T-helper 17 cell (primary cell): ENCODE measurements at regions not wholly inside any gene's neighbourhood (a gene's known extent, or its start where the extent isn't known, plus 50 kb on each side); places are given as distances from the start of the nearest gene placed in this dataset.
"Not testable (repeated sequence)": the region's sequence is repeated elsewhere in the genome, so short reads cannot be mapped to it uniquely, and the experiment has no call there.

Experiments used
- ATAC-seq: fragments of 150-1000 bp; cut with Tn5 transposase; 2 replicates; pipeline ENCODE4 v1.10.0; 2021; ENCODE audit warnings: mild to moderate bottlenecking, moderate library complexity
- DNase-seq, 3 donors: peaks; one replicate each; pipeline versions ENCODE4 v3.0.0 to v3.0.0-alpha.2; 2020 to 2021
- H3K9me3 ChIP-seq: one replicate; pipeline ENCODE4 v1.7.0; 2013; ENCODE audit warnings: low read length, mild to moderate bottlenecking; ENCODE audit not compliant: control insufficient read depth, poor library complexity, severe bottlenecking
- H3K27ac Mint-ChIP-seq: one replicate; pipeline ENCODE4 v1.8.0; 2022; ENCODE audit warnings: mild to moderate bottlenecking, moderate library complexity, mixed read lengths
- H3K27me3 Mint-ChIP-seq: one replicate; pipeline ENCODE4 v1.8.0; 2022; ENCODE audit warnings: mixed read lengths
- H3K36me3 Mint-ChIP-seq: one replicate; pipeline ENCODE4 v1.8.0; 2022; ENCODE audit warnings: low read depth, mixed read lengths
- H3K4me1 Mint-ChIP-seq: one replicate; pipeline ENCODE4 v1.8.0; 2022; ENCODE audit warnings: mild to moderate bottlenecking, mixed read lengths
- H3K4me3 Mint-ChIP-seq: one replicate; pipeline ENCODE4 v1.8.0; 2022; ENCODE audit warnings: mild to moderate bottlenecking, moderate library complexity, mixed read lengths

DNA sequence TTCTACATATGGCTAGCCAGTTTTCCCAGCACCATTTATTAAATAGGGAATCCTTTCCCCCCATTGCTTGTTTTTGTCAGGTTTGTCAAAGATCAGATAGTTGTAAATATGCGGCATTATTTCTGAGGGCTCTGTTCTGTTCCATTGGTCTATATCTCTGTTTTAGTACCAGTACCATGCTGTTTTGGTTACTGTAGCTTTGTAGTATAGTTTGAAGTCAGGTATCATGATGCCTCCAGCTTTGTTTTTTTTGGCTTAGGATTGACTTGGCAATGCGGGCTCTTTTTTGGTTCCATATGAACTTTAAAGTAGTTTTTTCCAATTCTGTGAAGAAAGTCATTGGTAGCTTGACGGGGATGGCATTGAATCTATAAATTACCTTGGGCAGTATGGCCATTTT, 60.0 kb upstream of the GPC3 start:
- H3K9me3 ChIP-seq, H3K4me3 Mint-ChIP-seq, H3K4me1 Mint-ChIP-seq, H3K27me3 Mint-ChIP-seq, H3K36me3 Mint-ChIP-seq, DNase-seq, ATAC-seq, H3K27ac Mint-ChIP-seq: not testable (repeated sequence)

- DNase-seq, H3K9me3 ChIP-seq, H3K27ac Mint-ChIP-seq, H3K36me3 Mint-ChIP-seq, ATAC-seq, H3K27me3 Mint-ChIP-seq, H3K4me3 Mint-ChIP-seq, H3K4me1 Mint-ChIP-seq: not testable (repeated sequence)
Measured at GRCh38 chrX:134067107-134067506, 81.7 kb upstream of the GPC3 start.

GRCh38 chrX:134071899-134072298, 86.5 kb upstream of the GPC3 start:
- not testable (repeated sequence) for H3K9me3 ChIP-seq, H3K4me1 Mint-ChIP-seq, H3K36me3 Mint-ChIP-seq, H3K27me3 Mint-ChIP-seq, H3K4me3 Mint-ChIP-seq, DNase-seq, ATAC-seq, H3K27ac Mint-ChIP-seq

GRCh38 chrX:134073341-134073740, 87.9 kb upstream of the GPC3 start:
- Mint-ChIP-seq H3K27me3 (no peaks in the 10 kb centered on the region), H3K4me1 (no peaks in the 10 kb centered on the region), H3K4me3 (no peak overlapping the region), H3K27ac (no peak overlapping the region), H3K36me3 (no peaks in the 10 kb centered on the region)
- DNase-seq (no peak), ATAC-seq (no peak)
- H3K9me3 ChIP-seq, result no peaks in the 10 kb centered on the region

DNA sequence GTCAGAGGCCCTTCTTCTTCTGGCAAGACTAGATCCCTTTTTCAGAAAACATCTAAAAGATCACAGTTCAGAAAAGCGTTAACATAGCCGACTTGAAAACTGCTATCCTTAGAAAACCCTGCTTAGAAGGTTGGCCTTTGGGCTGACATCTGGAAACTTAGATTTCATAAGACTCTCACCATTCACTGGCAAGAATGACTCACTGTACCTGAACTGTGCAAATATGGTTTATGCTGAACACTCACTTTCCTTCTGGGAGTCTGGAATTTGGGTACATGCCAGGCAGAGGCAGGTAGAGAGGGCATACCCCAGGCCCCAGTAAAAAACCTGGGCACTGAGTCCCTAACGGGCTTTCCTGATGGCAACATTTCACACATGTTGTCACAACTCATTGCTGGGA, 88.8 kb upstream of the GPC3 start:
- Mint-ChIP-seq H3K27ac (no peak overlapping the region), H3K27me3 (no peaks in the 10 kb centered on the region), H3K4me3 (no peak overlapping the region), H3K4me1 (no peaks in the 10 kb centered on the region), H3K36me3 (no peaks in the 10 kb centered on the region)
- no peak for DNase-seq
- H3K9me3 ChIP-seq, result no peaks in the 10 kb centered on the region
- no peak for ATAC-seq

- Mint-ChIP-seq H3K27me3 (no peaks in the 10 kb centered on the region), H3K36me3 (no peaks in the 10 kb centered on the region), H3K27ac (no peak overlapping the region), H3K4me3 (no peak overlapping the region), H3K4me1 (no peaks in the 10 kb centered on the region)
- ATAC-seq (no peak), DNase-seq (no peak)
- H3K9me3 ChIP-seq, result no peaks in the 10 kb centered on the region
Measured at GRCh38 chrX:134075894-134076718, 90.7 kb upstream of the GPC3 start.

DNA sequence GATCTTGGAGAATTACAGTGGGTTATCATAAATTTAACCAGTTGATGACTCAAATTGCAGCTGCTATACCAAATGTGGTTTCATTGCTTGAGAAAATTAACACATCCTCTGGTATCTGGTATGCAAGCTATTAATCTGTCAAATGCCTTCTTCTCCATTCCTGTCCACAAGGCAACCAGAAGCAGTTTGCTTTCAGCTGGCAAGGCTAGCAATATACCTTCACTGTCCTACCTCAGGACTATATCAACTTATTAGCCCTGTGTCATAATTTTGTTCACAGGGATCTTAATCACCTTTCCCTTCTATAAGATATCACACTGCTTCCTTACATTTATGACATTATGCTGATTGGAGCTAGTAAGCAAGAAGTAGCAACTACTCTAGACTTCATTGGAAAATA, 110.0 kb upstream of the GPC3 start:
- H3K27ac Mint-ChIP-seq, result no peak overlapping the region
- no peaks in the 10 kb centered on the region for H3K27me3 Mint-ChIP-seq
- no peaks in the 10 kb centered on the region for H3K4me1 Mint-ChIP-seq
- ATAC-seq (no peak), DNase-seq (no peak)
- H3K9me3 ChIP-seq, result no peaks in the 10 kb centered on the region
- peaks cover 2% of the 10 kb centered on the region for H3K36me3 Mint-ChIP-seq
- no peak overlapping the region for H3K4me3 Mint-ChIP-seq

- no peak for DNase-seq
- Mint-ChIP-seq H3K4me3 (no peak overlapping the region), H3K4me1 (no peaks in the 10 kb centered on the region), H3K36me3 (no peaks in the 10 kb centered on the region), H3K27ac (no peak overlapping the region), H3K27me3 (no peaks in the 10 kb centered on the region)
- no peak for ATAC-seq
- H3K9me3 ChIP-seq, result no peaks in the 10 kb centered on the region
Measured at GRCh38 chrX:134101636-134102035, 116.2 kb upstream of the GPC3 start.

DNA sequence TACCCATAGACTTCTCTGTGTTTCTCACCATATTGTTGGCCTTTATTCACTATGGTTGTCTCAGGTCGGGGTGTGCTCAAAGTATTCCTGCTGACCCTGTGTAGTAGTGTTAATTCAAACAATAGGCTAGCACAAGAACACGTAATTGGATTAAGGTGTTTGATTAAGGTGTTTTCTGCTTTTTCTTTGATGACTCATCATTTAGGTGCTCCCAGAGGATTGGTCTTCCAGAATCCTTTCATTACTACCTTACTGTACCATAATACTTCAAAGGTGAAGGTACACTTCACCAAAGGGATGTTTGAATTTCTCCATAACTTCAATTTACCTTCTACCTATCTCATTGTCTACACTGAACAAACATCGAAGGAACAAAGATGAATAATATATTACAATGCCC, 121.7 kb upstream of the CCDC160 start:
- Mint-ChIP-seq H3K27me3 (peaks cover 7% of the 10 kb centered on the region), H3K4me3 (no peak overlapping the region), H3K36me3 (peaks cover 3% of the 10 kb centered on the region), H3K4me1 (no peaks in the 10 kb centered on the region), H3K27ac (no peak overlapping the region)
- DNase-seq (no peak), ATAC-seq (no peak)
- H3K9me3 ChIP-seq, result no peaks in the 10 kb centered on the region

- Mint-ChIP-seq H3K27ac (no peak overlapping the region), H3K4me3 (no peak overlapping the region), H3K27me3 (peaks cover 14% of the 10 kb centered on the region), H3K4me1 (no peaks in the 10 kb centered on the region), H3K36me3 (peaks cover 2% of the 10 kb centered on the region)
- DNase-seq (no peak), ATAC-seq (no peak)
- H3K9me3 ChIP-seq, result no peaks in the 10 kb centered on the region
Measured at GRCh38 chrX:134137341-134137740, 99.6 kb upstream of the CCDC160 start.

DNA sequence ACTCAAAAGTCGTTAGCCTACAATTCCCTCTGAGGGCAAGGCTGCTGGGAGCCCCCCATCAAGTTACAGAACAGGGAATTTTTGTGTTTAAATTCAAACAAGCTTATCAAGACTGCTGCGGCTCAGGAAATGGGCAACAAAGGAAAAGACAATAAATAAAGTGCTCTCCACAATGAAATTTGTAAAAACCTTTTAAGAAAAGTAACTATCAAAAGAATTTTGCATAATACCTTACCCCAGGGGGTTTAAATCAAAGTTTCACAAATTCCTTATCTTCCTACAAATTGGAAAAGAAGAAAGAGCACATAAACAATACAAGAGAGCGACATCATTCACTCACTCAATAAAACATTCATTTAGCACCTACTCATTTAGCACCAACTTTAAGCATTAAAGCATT, 97.9 kb upstream of the CCDC160 start:
- DNase-seq (no peak), ATAC-seq (no peak)
- no peaks in the 10 kb centered on the region for H3K4me1 Mint-ChIP-seq
- H3K27me3 Mint-ChIP-seq, result peaks cover 14% of the 10 kb centered on the region
- H3K9me3 ChIP-seq, result no peaks in the 10 kb centered on the region
- H3K36me3 Mint-ChIP-seq, result peaks cover 2% of the 10 kb centered on the region
- H3K27ac Mint-ChIP-seq, result no peak overlapping the region
- no peak overlapping the region for H3K4me3 Mint-ChIP-seq

DNA sequence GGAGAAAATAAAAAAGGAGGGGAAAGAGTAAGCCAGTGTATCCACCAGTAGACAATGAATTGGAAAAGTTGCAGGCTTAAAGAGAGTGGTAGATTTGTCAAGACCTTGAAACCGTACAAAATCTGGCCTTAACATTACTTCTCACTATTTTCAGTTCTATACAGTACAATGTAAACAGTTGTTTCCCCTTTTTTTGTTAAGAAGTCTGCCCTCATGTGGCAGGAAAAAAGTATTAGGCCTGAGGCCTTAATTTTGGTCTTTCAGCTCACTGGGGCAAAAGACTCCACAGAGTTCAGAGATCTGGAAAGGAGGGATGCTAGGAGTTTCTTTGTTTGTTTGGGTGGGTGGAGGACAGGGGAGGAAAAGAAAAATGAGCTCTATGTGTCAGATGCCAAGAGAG, 92.8 kb upstream of the CCDC160 start:
- peaks cover 2% of the 10 kb centered on the region for H3K36me3 Mint-ChIP-seq
- no peak for DNase-seq
- H3K27me3 Mint-ChIP-seq, result peaks cover 9% of the 10 kb centered on the region
- no peaks in the 10 kb centered on the region for H3K4me1 Mint-ChIP-seq
- H3K4me3 Mint-ChIP-seq, result no peak overlapping the region
- H3K27ac Mint-ChIP-seq, result no peak overlapping the region
- no peaks in the 10 kb centered on the region for H3K9me3 ChIP-seq
- ATAC-seq, result no peak

- no peaks in the 10 kb centered on the region for H3K36me3 Mint-ChIP-seq
- no peaks in the 10 kb centered on the region for H3K9me3 ChIP-seq
- no peaks in the 10 kb centered on the region for H3K4me1 Mint-ChIP-seq
- H3K27ac Mint-ChIP-seq, result no peak overlapping the region
- no peak for ATAC-seq
- no peaks in the 10 kb centered on the region for H3K27me3 Mint-ChIP-seq
- no peak for DNase-seq
- H3K4me3 Mint-ChIP-seq, result no peak overlapping the region
Measured at GRCh38 chrX:134146493-134146892, 90.5 kb upstream of the CCDC160 start.

DNA sequence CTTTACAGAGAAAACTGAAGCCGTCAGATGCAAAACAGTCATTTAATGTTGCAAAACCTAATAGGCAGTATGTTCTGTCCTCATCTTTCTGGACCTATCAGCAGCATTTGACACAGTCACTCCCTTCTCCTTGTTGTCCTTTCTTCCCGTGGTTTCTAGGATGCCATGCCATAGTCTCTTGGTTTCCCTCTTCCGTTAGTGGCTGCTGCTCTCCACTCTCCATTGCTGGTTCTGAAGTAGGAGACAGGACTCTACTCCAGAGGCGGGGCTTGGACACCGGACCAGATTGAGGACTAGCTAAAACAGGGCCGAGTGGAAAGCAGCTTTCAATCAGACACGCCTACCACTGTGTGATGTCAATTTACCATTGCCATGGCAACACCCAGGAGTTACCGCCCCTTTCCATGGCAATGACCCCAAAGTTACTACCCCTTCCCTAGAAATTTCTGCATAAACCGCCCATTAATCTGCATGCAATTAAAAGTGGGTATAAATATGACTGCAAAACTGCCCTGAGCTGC, 88.8 kb upstream of the CCDC160 start:
- Mint-ChIP-seq H3K27ac (no peak overlapping the region), H3K36me3 (no peaks in the 10 kb centered on the region), H3K27me3 (no peaks in the 10 kb centered on the region), H3K4me1 (no peaks in the 10 kb centered on the region), H3K4me3 (no peak overlapping the region)
- no peaks in the 10 kb centered on the region for H3K9me3 ChIP-seq
- DNase-seq, result no peak
- ATAC-seq, result no peak
